ENCODE measurements at regions not wholly inside any gene's neighbourhood (a gene's known extent, or its start where the extent isn't known, plus 50 kb on each side); places are given as distances from the start of the nearest gene placed in this dataset.

GRCh38 chr20:19947611-19948264 is 69.4 kb upstream of the NAA20 start:
- no peak for TF ChIP-seq CTCF (IDR thresholded peaks at IDR 0.05; ENCODE audit: low read depth, low read length)
- TF ChIP-seq EZH2phosphoT487 (IDR thresholded peaks at IDR 0.05; ENCODE audit: low read depth) = no peak
